ENCODE measurements at regions not wholly inside any gene's neighbourhood (a gene's known extent, or its start where the extent isn't known, plus 50 kb on each side); places are given as distances from the start of the nearest gene placed in this dataset.
"Not testable (repeated sequence)": the region's sequence is repeated elsewhere in the genome, so short reads cannot be mapped to it uniquely, and the experiment has no call there.

- DNase-seq (ENCODE audit: low read depth) = no peak
- TF ChIP-seq CTCF (conservative IDR thresholded peaks at IDR 0.05; ENCODE audit: low read length) = no peak
- no peak overlapping the region for H3K4me3 ChIP-seq (ENCODE audit: low read length)
Measured at GRCh38 chr13:80501556-80501955, 160.6 kb upstream of the SPRY2 start.

- no peak for TF ChIP-seq CTCF (conservative IDR thresholded peaks at IDR 0.05; ENCODE audit: low read length)
- H3K4me3 ChIP-seq (ENCODE audit: low read length) = no peak overlapping the region
- no peak for DNase-seq (ENCODE audit: low read depth)
Measured at GRCh38 chr13:80499536-80500290, 158.8 kb upstream of the SPRY2 start.

GRCh38 chr13:80498433-80498832 is 157.5 kb upstream of the SPRY2 start:
- no peak overlapping the region for H3K4me3 ChIP-seq (ENCODE audit: low read length)
- DNase-seq (ENCODE audit: low read depth) = no peak
- TF ChIP-seq CTCF (conservative IDR thresholded peaks at IDR 0.05; ENCODE audit: low read length) = no peak

- TF ChIP-seq CTCF (conservative IDR thresholded peaks at IDR 0.05; ENCODE audit: low read length) = no peak
- no peak overlapping the region for H3K4me3 ChIP-seq (ENCODE audit: low read length)
- DNase-seq (ENCODE audit: low read depth) = no peak
Measured at GRCh38 chr13:80497978-80498377, 157.1 kb upstream of the SPRY2 start.

GRCh38 chr13:80497439-80497838 is 156.5 kb upstream of the SPRY2 start:
- TF ChIP-seq CTCF (conservative IDR thresholded peaks at IDR 0.05; ENCODE audit: low read length) = no peak
- H3K4me3 ChIP-seq (ENCODE audit: low read length) = no peak overlapping the region
- no peak for DNase-seq (ENCODE audit: low read depth)

GRCh38 chr13:80496721-80497397 is 155.9 kb upstream of the SPRY2 start:
- TF ChIP-seq CTCF (conservative IDR thresholded peaks at IDR 0.05; ENCODE audit: low read length) = no peak
- DNase-seq (ENCODE audit: low read depth) = no peak

GRCh38 chr13:80490491-80490943 is 149.6 kb upstream of the SPRY2 start:
- not testable (repeated sequence) for H3K4me3 ChIP-seq (ENCODE audit: low read length); DNase-seq (ENCODE audit: low read depth)

More at GRCh38 chr13:80496721-80497397, 155.9 kb upstream of the SPRY2 start:
- H3K4me3 ChIP-seq (ENCODE audit: low read length) = no peak overlapping the region

All from AG10803 (cell line).